VCaP (cell line): ENCODE measurements at regions not wholly inside any gene's neighbourhood (a gene's known extent, or its start where the extent isn't known, plus 50 kb on each side); places are given as distances from the start of the nearest gene placed in this dataset.

Experiments used
- H3K27ac ChIP-seq: fragments of 450-650 bp; 2 replicates; pipeline ENCODE4 v1.5.1; 2017
- TF ChIP-seq, protein P1 (sequence below): fragments of 450-650 bp; conservative IDR thresholded peaks from 2 replicates; pipeline ENCODE4 v1.5.1; 2017; ENCODE audit warnings: mild to moderate bottlenecking, moderate library complexity

DNA sequence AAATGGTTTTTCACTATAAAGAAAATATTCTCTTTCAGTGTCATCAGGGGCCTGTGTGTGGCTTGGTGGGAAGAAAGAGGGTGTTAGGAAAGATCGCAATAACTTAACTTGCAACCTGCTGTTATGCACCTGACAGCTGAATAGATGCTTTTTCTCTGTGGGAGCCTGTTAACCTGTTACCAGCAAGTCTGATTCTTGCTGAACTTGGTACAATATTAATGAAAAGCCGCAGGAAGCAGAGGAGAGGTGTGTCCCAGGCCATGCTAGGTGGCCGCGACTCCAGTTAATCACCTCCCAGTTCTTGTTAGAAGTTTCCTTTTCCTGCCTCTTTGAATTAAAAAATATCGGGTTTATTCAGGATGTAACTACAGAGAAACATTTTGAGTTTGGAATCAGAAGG is 494.8 kb upstream of the AGA start:
- TF ChIP-seq, protein P1, sequence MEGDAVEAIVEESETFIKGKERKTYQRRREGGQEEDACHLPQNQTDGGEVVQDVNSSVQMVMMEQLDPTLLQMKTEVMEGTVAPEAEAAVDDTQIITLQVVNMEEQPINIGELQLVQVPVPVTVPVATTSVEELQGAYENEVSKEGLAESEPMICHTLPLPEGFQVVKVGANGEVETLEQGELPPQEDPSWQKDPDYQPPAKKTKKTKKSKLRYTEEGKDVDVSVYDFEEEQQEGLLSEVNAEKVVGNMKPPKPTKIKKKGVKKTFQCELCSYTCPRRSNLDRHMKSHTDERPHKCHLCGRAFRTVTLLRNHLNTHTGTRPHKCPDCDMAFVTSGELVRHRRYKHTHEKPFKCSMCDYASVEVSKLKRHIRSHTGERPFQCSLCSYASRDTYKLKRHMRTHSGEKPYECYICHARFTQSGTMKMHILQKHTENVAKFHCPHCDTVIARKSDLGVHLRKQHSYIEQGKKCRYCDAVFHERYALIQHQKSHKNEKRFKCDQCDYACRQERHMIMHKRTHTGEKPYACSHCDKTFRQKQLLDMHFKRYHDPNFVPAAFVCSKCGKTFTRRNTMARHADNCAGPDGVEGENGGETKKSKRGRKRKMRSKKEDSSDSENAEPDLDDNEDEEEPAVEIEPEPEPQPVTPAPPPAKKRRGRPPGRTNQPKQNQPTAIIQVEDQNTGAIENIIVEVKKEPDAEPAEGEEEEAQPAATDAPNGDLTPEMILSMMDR, result no peak

DNA sequence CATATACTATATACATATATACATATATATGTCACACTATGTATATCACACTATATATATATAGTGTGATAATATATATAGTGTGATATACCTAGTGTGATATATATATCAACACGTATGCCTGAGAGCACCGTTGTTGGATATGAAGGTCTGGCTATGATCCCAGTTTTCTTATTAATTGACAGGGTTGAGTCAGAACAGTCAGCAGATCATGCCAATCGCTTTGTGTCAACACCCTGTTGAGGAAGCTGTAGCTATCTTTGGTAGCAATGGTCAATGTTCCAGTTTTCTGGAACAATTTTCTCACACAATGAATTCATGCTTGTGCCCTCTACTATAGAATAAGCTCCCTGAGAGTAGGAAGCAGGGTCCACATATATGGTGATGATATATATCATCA is 496.0 kb upstream of the AGA start:
- H3K27ac ChIP-seq, result no peak overlapping the region
- TF ChIP-seq, protein P1, result no peak

More for the DNA sequence above, 494.8 kb upstream of the AGA start:
- no peak overlapping the region for H3K27ac ChIP-seq

DNA sequence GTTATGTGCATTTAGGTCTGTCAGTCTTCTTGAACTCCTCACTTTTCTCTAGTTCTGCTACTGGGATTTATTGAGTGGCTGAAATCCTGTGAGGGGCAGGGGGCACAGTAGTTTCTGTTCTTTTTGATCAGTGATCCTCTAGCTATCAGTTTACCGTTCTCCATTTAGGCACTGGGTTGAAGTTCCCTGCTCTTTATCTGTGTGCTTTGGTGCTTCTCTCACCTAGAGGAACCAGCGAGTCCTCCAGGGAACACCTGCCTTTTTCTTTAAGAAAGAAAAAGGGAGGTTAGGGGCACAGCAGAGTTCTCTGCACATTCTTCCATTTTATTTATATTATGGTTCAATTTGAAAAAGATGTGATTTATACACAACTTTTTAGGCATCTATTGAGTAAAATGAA is 503.0 kb upstream of the AGA start:
- TF ChIP-seq, protein P1, result no peak
- no peak overlapping the region for H3K27ac ChIP-seq

DNA sequence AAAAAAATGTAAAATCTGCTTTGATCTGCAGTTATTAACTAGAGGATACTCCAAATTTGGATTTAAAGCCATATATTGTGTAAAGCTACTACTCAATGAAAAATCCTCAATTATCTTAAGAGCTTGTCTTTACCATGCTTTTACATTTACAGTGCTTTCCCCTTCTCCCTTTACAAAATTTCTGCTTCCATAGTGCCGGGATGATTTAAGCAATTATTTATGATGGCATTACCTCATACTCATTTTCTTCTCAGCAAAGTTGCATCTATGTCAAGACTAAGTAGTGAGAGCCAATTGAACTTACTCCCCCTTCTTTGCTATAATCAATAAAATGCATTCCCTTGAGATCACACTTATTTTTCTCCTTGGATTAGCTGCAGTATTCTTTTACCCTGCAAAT is 505.4 kb upstream of the AGA start:
- TF ChIP-seq, protein P1, result no peak
- H3K27ac ChIP-seq, result no peak overlapping the region

DNA sequence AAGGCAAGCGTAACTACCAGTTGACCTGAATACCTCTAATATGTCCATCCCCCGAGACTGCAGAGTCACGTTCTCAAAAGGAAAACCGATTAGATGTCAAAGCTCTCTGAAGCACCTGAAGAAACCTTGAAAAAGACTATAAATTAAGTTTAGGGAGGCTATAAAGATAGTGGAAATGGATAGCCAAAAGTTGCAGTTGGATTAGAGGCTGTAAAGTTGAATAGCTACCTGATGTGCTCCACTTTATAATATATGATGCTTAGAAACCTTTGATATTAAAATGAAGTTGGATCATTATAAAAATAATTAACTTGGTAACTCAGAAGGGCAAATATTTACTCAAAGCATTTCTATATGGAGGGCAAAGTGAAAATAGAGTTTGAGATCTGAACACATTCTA is 506.6 kb upstream of the AGA start:
- H3K27ac ChIP-seq, result no peak overlapping the region
- TF ChIP-seq, protein P1, result no peak

GRCh38 chr4:177951026-177951425 is 508.8 kb upstream of the AGA start:
- TF ChIP-seq, protein P1, result no peak
- H3K27ac ChIP-seq, result no peak overlapping the region

GRCh38 chr4:177952723-177953122 is 510.5 kb upstream of the AGA start:
- peak overlapping the region; percentile 41 for H3K27ac ChIP-seq
- TF ChIP-seq, protein P1, result no peak
